Keratinocyte (primary cell): ENCODE measurements at regions not wholly inside any gene's neighbourhood (a gene's known extent, or its start where the extent isn't known, plus 50 kb on each side); places are given as distances from the start of the nearest gene placed in this dataset.

Experiments used
- DNase-seq: peaks from one replicate; pipeline ENCODE4 v3.0.0-alpha.2; 2011; ENCODE audit warnings: low read depth, missing footprints, low spot score
- FAIRE-seq: peaks from 2 replicates; lab custom pipeline; 2011; peaks lifted over from hg19 to GRCh38; lab: Jason Lieb, UNC
- H2AFZ ChIP-seq: 2 replicates; pipeline ENCODE4 v1.6.0; 2012; ENCODE audit warnings: low read length, control low read depth, inconsistent platforms; ENCODE audit not compliant: control insufficient read depth
- H3K27ac ChIP-seq: 2 replicates; pipeline ENCODE4 v1.5.1; 2011; ENCODE audit warnings: low read length; ENCODE audit not compliant: control insufficient read depth, insufficient read depth
- H3K27me3 ChIP-seq: 3 replicates; pipeline ENCODE4 v1.6.0; 2011; ENCODE audit warnings: low read length; ENCODE audit not compliant: control insufficient read depth, insufficient read depth; ENCODE audit errors: extremely low read depth
- H3K36me3 ChIP-seq, 2 experiments: 2 replicates in 1 of 2; 3 replicates in 1 of 2; pipeline ENCODE4 v1.5.1; 2011; ENCODE audit warnings: low read length in 2 of 2, mild to moderate bottlenecking in 1 of 2; ENCODE audit not compliant: control insufficient read depth in 2 of 2, insufficient read depth in 2 of 2; ENCODE audit errors: extremely low read depth in 1 of 2
- H3K4me1 ChIP-seq: 3 replicates; pipeline ENCODE4 v1.5.1; 2011; ENCODE audit warnings: low read length; ENCODE audit not compliant: control insufficient read depth, insufficient read depth; ENCODE audit errors: extremely low read depth
- H3K4me2 ChIP-seq: 3 replicates; pipeline ENCODE4 v1.6.0; 2011; ENCODE audit warnings: low read depth, low read length; ENCODE audit not compliant: control insufficient read depth, insufficient read depth; ENCODE audit errors: extremely low read depth
- H3K4me3 ChIP-seq, 3 experiments: fragments of 200-600 bp in 1 of 3; sonication (generic) in 1 of 3; 2 replicates in 2 of 3; 3 replicates in 1 of 3; pipeline ENCODE4 v1.5.1; 2011 to 2016; ENCODE audit warnings: low read length in 3 of 3, mild to moderate bottlenecking in 3 of 3, control low read depth in 2 of 3, inconsistent platforms in 1 of 3, low read depth in 1 of 3, mixed read lengths in 1 of 3, mixed run types in 1 of 3, moderate library complexity in 1 of 3; ENCODE audit not compliant: control insufficient read depth in 2 of 3, insufficient read depth in 2 of 3; ENCODE audit errors: extremely low read depth in 1 of 3
- H3K79me2 ChIP-seq: 2 replicates; pipeline ENCODE4 v1.6.0; 2012; ENCODE audit warnings: low read length; ENCODE audit not compliant: control insufficient read depth, insufficient read depth
- H3K9ac ChIP-seq: 3 replicates; pipeline ENCODE4 v1.6.0; 2011; ENCODE audit warnings: low read length; ENCODE audit not compliant: control insufficient read depth, insufficient read depth; ENCODE audit errors: extremely low read depth
- H3K9me1 ChIP-seq: 3 replicates; pipeline ENCODE4 v1.6.0; 2011; ENCODE audit warnings: low read length; ENCODE audit not compliant: control insufficient read depth, insufficient read depth; ENCODE audit errors: extremely low read depth
- H3K9me3 ChIP-seq: 2 replicates; pipeline ENCODE4 v1.5.1; 2012; ENCODE audit warnings: low read depth, low read length; ENCODE audit not compliant: control insufficient read depth
- H4K20me1 ChIP-seq: 3 replicates; pipeline ENCODE4 v1.6.0; 2011; ENCODE audit warnings: low read length; ENCODE audit not compliant: control insufficient read depth, insufficient read depth; ENCODE audit errors: extremely low read depth
- EZH2 ChIP-seq: IDR thresholded peaks from one replicate; pipeline ENCODE4 v1.6.1; 2012; ENCODE audit warnings: inconsistent platforms, mild to moderate bottlenecking, low read length, moderate library complexity
- dilution Hi-C: fragments of 300-500 bp; cut with MboI; formaldehyde crosslinking; loops from one replicate; pipeline ENCODE4 v1.7.0; 2020; ENCODE audit warnings: low sequenced_read_pairs; ENCODE audit not compliant: extremely low pct_ligation_motif_present
- TF ChIP-seq, protein P1 (sequence below), 3 experiments: IDR thresholded peaks in 1 of 3; conservative IDR thresholded peaks in 1 of 3; optimal IDR thresholded peaks in 1 of 3; 2 replicates in 2 of 3; 3 replicates in 1 of 3; pipeline versions ENCODE3 to v1.5.1; 2011; ENCODE audit warnings: low read length in 3 of 3, mild to moderate bottlenecking in 3 of 3, moderate library complexity in 2 of 3, control low read depth in 1 of 3, inconsistent platforms in 1 of 3; ENCODE audit not compliant: insufficient read depth in 2 of 3; ENCODE audit errors: extremely low read depth in 1 of 3

DNA sequence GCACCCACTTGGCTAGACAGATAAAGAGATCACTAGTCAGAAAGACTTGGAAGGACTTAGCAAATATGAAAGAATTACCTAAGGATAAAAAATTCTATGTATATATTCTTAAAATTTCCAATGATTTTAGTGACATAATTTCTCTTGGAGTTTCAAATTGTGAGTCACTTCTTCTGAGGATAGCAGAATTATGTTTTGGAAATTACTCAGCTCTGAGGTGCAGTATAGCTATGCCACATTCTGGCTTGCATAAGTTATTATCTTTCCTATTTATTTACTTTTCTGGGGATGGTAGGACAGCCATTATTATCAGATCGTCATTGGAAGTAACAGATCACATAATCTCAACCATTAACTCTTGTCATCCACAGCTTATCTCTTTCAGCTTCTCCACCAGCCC is 853.5 kb downstream of the TRIML1 start:
- DNase-seq (no peak), FAIRE-seq (no peak)
- Histone ChIP-seq H3K79me2 (no peaks in the 10 kb centered on the region), H3K9ac (no peak overlapping the region), H2AFZ (no peak overlapping the region), H4K20me1 (no peaks in the 10 kb centered on the region), H3K9me3 (no peaks in the 10 kb centered on the region), H3K4me2 (no peak overlapping the region), H3K9me1 (no peaks in the 10 kb centered on the region), H3K4me3 (no peak overlapping the region), H3K4me1 (no peaks in the 10 kb centered on the region), H3K27me3 (no peaks in the 10 kb centered on the region), H3K27ac (no peak overlapping the region), H3K36me3 (no peaks in the 10 kb centered on the region)
- TF ChIP-seq EZH2 = no peak
- TF ChIP-seq, protein P1, sequence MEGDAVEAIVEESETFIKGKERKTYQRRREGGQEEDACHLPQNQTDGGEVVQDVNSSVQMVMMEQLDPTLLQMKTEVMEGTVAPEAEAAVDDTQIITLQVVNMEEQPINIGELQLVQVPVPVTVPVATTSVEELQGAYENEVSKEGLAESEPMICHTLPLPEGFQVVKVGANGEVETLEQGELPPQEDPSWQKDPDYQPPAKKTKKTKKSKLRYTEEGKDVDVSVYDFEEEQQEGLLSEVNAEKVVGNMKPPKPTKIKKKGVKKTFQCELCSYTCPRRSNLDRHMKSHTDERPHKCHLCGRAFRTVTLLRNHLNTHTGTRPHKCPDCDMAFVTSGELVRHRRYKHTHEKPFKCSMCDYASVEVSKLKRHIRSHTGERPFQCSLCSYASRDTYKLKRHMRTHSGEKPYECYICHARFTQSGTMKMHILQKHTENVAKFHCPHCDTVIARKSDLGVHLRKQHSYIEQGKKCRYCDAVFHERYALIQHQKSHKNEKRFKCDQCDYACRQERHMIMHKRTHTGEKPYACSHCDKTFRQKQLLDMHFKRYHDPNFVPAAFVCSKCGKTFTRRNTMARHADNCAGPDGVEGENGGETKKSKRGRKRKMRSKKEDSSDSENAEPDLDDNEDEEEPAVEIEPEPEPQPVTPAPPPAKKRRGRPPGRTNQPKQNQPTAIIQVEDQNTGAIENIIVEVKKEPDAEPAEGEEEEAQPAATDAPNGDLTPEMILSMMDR (optimal IDR thresholded peaks at IDR 0.05 in 1 of 3, IDR thresholded peaks at IDR 0.05 in 1 of 3, conservative IDR thresholded peaks at IDR 0.05 in 1 of 3; ENCODE audit: extremely low read depth in 1 of 3, insufficient read depth in 2 of 3, low read length in 3 of 3) = no peak
- dilution Hi-C loops = no loop called here

DNA sequence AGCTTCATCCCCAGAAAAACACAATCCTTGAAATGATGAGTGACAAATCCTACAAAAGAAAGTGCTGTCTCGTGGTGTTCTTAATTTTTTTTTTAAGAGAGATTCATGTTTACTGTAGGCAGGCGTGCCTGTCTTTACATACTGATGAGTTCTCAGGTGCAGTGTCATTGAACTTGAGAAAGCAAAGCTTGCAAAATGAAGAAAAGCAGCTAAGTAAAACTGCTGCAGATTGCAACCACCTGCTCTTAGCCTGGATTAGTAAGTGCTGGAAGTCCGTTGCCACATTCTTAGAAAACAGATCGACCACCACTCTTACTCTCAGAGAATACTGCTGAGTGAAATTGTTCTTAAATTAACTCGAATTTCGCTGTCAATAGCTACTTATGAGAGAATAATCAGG is 854.6 kb downstream of the TRIML1 start:
- no peak overlapping the region for H3K9ac ChIP-seq
- no peak overlapping the region for H3K4me3 ChIP-seq
- no peak overlapping the region for H2AFZ ChIP-seq
- dilution Hi-C loops = no loop called here
- H3K27ac ChIP-seq = no peak overlapping the region
- no peak overlapping the region for H3K4me2 ChIP-seq
- H3K9me1 ChIP-seq = no peaks in the 10 kb centered on the region
- no peaks in the 10 kb centered on the region for H3K27me3 ChIP-seq
- H4K20me1 ChIP-seq = no peaks in the 10 kb centered on the region
- TF ChIP-seq, protein P1 (optimal IDR thresholded peaks at IDR 0.05 in 1 of 3, IDR thresholded peaks at IDR 0.05 in 1 of 3, conservative IDR thresholded peaks at IDR 0.05 in 1 of 3; ENCODE audit: extremely low read depth in 1 of 3, insufficient read depth in 2 of 3, low read length in 3 of 3) = no peak
- TF ChIP-seq EZH2 = no peak
- no peaks in the 10 kb centered on the region for H3K79me2 ChIP-seq
- DNase-seq (no peak), FAIRE-seq (no peak)
- no peaks in the 10 kb centered on the region for H3K4me1 ChIP-seq
- no peaks in the 10 kb centered on the region for H3K9me3 ChIP-seq
- H3K36me3 ChIP-seq = no peaks in the 10 kb centered on the region
